Neural progenitor cell (in vitro differentiated cells): ENCODE measurements at regions not wholly inside any gene's neighbourhood (a gene's known extent, or its start where the extent isn't known, plus 50 kb on each side); places are given as distances from the start of the nearest gene placed in this dataset.
A peak's percentile ranks its signal among the peaks of the same experiment; 100 is the strongest.
"Not testable (repeated sequence)": the region's sequence is repeated elsewhere in the genome, so short reads cannot be mapped to it uniquely, and the experiment has no call there.

ENCODE experiments used
- DNase-seq: peaks from one replicate; pipeline ENCODE4 v3.0.0-alpha.2; 2016; ENCODE audit warnings: low spot score
- H2AFZ ChIP-seq: fragments of 200-600 bp; sonication (generic); replicated peaks from 2 replicates; pipeline ENCODE4 v1.6.1; 2016; ENCODE audit warnings: antibody characterized with exemption
- H3F3A ChIP-seq: fragments of 200-600 bp; sonication (generic); 2 replicates; pipeline ENCODE4 v1.6.1; 2016; ENCODE audit warnings: antibody characterized with exemption, low read depth
- H3K27ac ChIP-seq: fragments of 200-600 bp; sonication (generic); 2 replicates; pipeline ENCODE4 v1.5.1; 2016; ENCODE audit warnings: mild to moderate bottlenecking
- H3K27me3 ChIP-seq: fragments of 200-600 bp; sonication (generic); 2 replicates; pipeline ENCODE4 v1.6.1; 2016; ENCODE audit warnings: mild to moderate bottlenecking, moderate library complexity
- H3K36me3 ChIP-seq: fragments of 200-600 bp; sonication (generic); 2 replicates; pipeline ENCODE4 v1.5.1; 2016
- H3K4me1 ChIP-seq: fragments of 200-600 bp; sonication (generic); 2 replicates; pipeline ENCODE4 v1.6.1; 2016; ENCODE audit warnings: mixed run types
- H3K4me2 ChIP-seq: fragments of 200-600 bp; sonication (generic); 2 replicates; pipeline ENCODE4 v1.6.1; 2016
- H3K4me3 ChIP-seq: fragments of 200-600 bp; sonication (generic); 2 replicates; pipeline ENCODE4 v1.5.1; 2016
- H3K79me2 ChIP-seq: fragments of 200-600 bp; sonication (generic); 2 replicates; pipeline ENCODE4 v1.6.1; 2016; ENCODE audit warnings: low read depth
- H3K9ac ChIP-seq: fragments of 200-600 bp; sonication (generic); 2 replicates; pipeline ENCODE4 v1.6.1; 2016
- H3K9me3 ChIP-seq: fragments of 200-600 bp; sonication (generic); 2 replicates; pipeline ENCODE4 v1.5.1; 2016; ENCODE audit warnings: low read depth
- H4K20me1 ChIP-seq: fragments of 200-600 bp; sonication (generic); 2 replicates; pipeline ENCODE4 v1.6.1; 2016; ENCODE audit warnings: low read depth
- H3K27ac Mint-ChIP-seq: 3 replicates; pipeline ENCODE4 v1.8.0; 2021; ENCODE audit warnings: mixed read lengths
- H3K27me3 Mint-ChIP-seq: 2 replicates; pipeline ENCODE4 v1.8.0; 2022; ENCODE audit warnings: low read depth, mild to moderate bottlenecking, inconsistent platforms, moderate library complexity, mixed read lengths; ENCODE audit not compliant: insufficient read depth
- H3K36me3 Mint-ChIP-seq: 3 replicates; pipeline ENCODE4 v1.8.0; 2021; ENCODE audit warnings: mixed read lengths
- H3K4me1 Mint-ChIP-seq: 3 replicates; pipeline ENCODE4 v1.8.0; 2021; ENCODE audit warnings: mixed read lengths
- H3K4me3 Mint-ChIP-seq: 3 replicates; pipeline ENCODE4 v1.8.0; 2021; ENCODE audit warnings: mild to moderate bottlenecking, moderate library complexity, mixed read lengths
- H3K9me3 Mint-ChIP-seq: 3 replicates; pipeline ENCODE4 v1.8.0; 2020; ENCODE audit warnings: mixed read lengths
- CTCF ChIP-seq: fragments of 200-600 bp; sonication (generic); IDR thresholded peaks from 2 replicates; pipeline ENCODE4 v1.5.1; 2017; ENCODE audit warnings: antibody characterized with exemption, mild to moderate bottlenecking
- EZH2 ChIP-seq: fragments of 200-600 bp; sonication (generic); IDR thresholded peaks from 2 replicates; pipeline ENCODE4 v1.6.1; 2017; ENCODE audit warnings: antibody characterized with exemption, mild to moderate bottlenecking, moderate library complexity
- EZH2phosphoT487 ChIP-seq: fragments of 200-600 bp; sonication (generic); IDR thresholded peaks from 2 replicates; pipeline ENCODE4 v1.6.1; 2017; ENCODE audit warnings: antibody characterized with exemption

GRCh38 chr5:45893309-45893708 lies 197.1 kb upstream of the HCN1 start:
- H3K4me2 ChIP-seq = no peak overlapping the region
- Mint-ChIP-seq H3K4me3 (no peak overlapping the region), H3K9me3 (peaks cover 21% of the 10 kb centered on the region), H3K27me3 (no peaks in the 10 kb centered on the region), H3K36me3 (no peaks in the 10 kb centered on the region), H3K27ac (no peak overlapping the region), H3K4me1 (no peaks in the 10 kb centered on the region)
- no peaks in the 10 kb centered on the region for H3F3A ChIP-seq
- no peaks in the 10 kb centered on the region for H4K20me1 ChIP-seq
- H3K27me3 ChIP-seq = no peaks in the 10 kb centered on the region
- no peak for DNase-seq
- TF ChIP-seq EZH2 (no peak), EZH2phosphoT487 (no peak), CTCF (no peak)
- peaks cover 19% of the 10 kb centered on the region for H3K9me3 ChIP-seq
- no peak overlapping the region for H3K4me3 ChIP-seq
- H3K36me3 ChIP-seq = no peaks in the 10 kb centered on the region
- H3K4me1 ChIP-seq = no peaks in the 10 kb centered on the region
- no peaks in the 10 kb centered on the region for H3K79me2 ChIP-seq
- H3K9ac ChIP-seq = no peak overlapping the region
- H2AFZ ChIP-seq = no peak overlapping the region
- no peak overlapping the region for H3K27ac ChIP-seq

- H3K27ac ChIP-seq, H3K4me1 Mint-ChIP-seq, H3F3A ChIP-seq, H3K36me3 ChIP-seq, H3K27me3 ChIP-seq, H3K4me3 Mint-ChIP-seq, H3K4me1 ChIP-seq, H3K79me2 ChIP-seq, H4K20me1 ChIP-seq, H3K4me3 ChIP-seq, H3K27me3 Mint-ChIP-seq, H3K4me2 ChIP-seq, DNase-seq, H2AFZ ChIP-seq, H3K9ac ChIP-seq, H3K27ac Mint-ChIP-seq, H3K36me3 Mint-ChIP-seq: not testable (repeated sequence)
- H3K9me3 ChIP-seq = peaks cover 16% of the 10 kb centered on the region
- H3K9me3 Mint-ChIP-seq = peaks cover 22% of the 10 kb centered on the region
Measured at GRCh38 chr5:45890441-45891080, 194.4 kb upstream of the HCN1 start.

- H3K27ac ChIP-seq = no peak overlapping the region
- H4K20me1 ChIP-seq = no peaks in the 10 kb centered on the region
- no peak overlapping the region for H2AFZ ChIP-seq
- TF ChIP-seq EZH2phosphoT487 = no peak
- no peak for TF ChIP-seq CTCF
- no peak for TF ChIP-seq EZH2
- Mint-ChIP-seq H3K9me3 (peaks cover 7% of the 10 kb centered on the region), H3K4me3 (no peak overlapping the region), H3K4me1 (no peaks in the 10 kb centered on the region), H3K27ac (no peak overlapping the region), H3K27me3 (no peaks in the 10 kb centered on the region), H3K36me3 (no peaks in the 10 kb centered on the region)
- no peaks in the 10 kb centered on the region for H3K4me1 ChIP-seq
- peaks cover 8% of the 10 kb centered on the region for H3K9me3 ChIP-seq
- no peaks in the 10 kb centered on the region for H3K27me3 ChIP-seq
- H3F3A ChIP-seq = no peaks in the 10 kb centered on the region
- no peaks in the 10 kb centered on the region for H3K36me3 ChIP-seq
- no peak overlapping the region for H3K4me2 ChIP-seq
- H3K79me2 ChIP-seq = no peaks in the 10 kb centered on the region
- H3K9ac ChIP-seq = no peak overlapping the region
- no peak overlapping the region for H3K4me3 ChIP-seq
- DNase-seq = no peak
Measured at GRCh38 chr5:45862763-45863162, 166.6 kb upstream of the HCN1 start.

GRCh38 chr5:45847877-45848276 lies 151.7 kb upstream of the HCN1 start:
- H3K27ac ChIP-seq = no peak overlapping the region
- peaks cover 2% of the 10 kb centered on the region for H3K4me1 ChIP-seq
- no peaks in the 10 kb centered on the region for H3K36me3 Mint-ChIP-seq
- no peak overlapping the region for H3K27ac Mint-ChIP-seq
- no peak overlapping the region for H3K4me3 Mint-ChIP-seq
- H3K4me2 ChIP-seq = no peak overlapping the region
- no peak overlapping the region for H3K4me3 ChIP-seq
- no peaks in the 10 kb centered on the region for H3K27me3 ChIP-seq
- H3K9me3 ChIP-seq = no peaks in the 10 kb centered on the region
- H3K9me3 Mint-ChIP-seq = peaks cover 15% of the 10 kb centered on the region
- H3K79me2 ChIP-seq = no peaks in the 10 kb centered on the region
- H3K27me3 Mint-ChIP-seq = no peaks in the 10 kb centered on the region
- H4K20me1 ChIP-seq = no peaks in the 10 kb centered on the region
- H3K36me3 ChIP-seq = no peaks in the 10 kb centered on the region
- DNase-seq = peak; percentile 62
- H2AFZ ChIP-seq = peak overlapping the region; percentile 46
- H3F3A ChIP-seq = no peaks in the 10 kb centered on the region
- H3K4me1 Mint-ChIP-seq = no peaks in the 10 kb centered on the region
- no peak overlapping the region for H3K9ac ChIP-seq
- no peak for TF ChIP-seq EZH2
- TF ChIP-seq EZH2phosphoT487 = no peak
- no peak for TF ChIP-seq CTCF
